Uterus (tissue), 2 donors: ENCODE measurements at regions not wholly inside any gene's neighbourhood (a gene's known extent, or its start where the extent isn't known, plus 50 kb on each side); places are given as distances from the start of the nearest gene placed in this dataset.

Experiments used
- CTCF ChIP-seq, 4 experiments: fragments of 200-600 bp in 2 of 4; fragments of 450-650 bp in 2 of 4; sonication (generic) in 2 of 4; IDR thresholded peaks; one replicate each; pipeline ENCODE4 v1.5.1; 2016 to 2019; ENCODE audit warnings: antibody characterized with exemption in 4 of 4, mild to moderate bottlenecking in 2 of 4, moderate library complexity in 1 of 4
- POLR2A ChIP-seq, 2 donors: fragments of 450-650 bp; IDR thresholded peaks; one replicate each; pipeline ENCODE4 v1.6.1; 2016; ENCODE audit warnings: antibody characterized with exemption in 2 of 2, mild to moderate bottlenecking in 1 of 2, moderate library complexity in 1 of 2

- TF ChIP-seq CTCF (IDR thresholded peaks at IDR 0.05) (no peak), POLR2A (IDR thresholded peaks at IDR 0.05) (no peak)
These were observed 278.5 kb downstream of the PARM1 start for GRCh38 chr4:75211422-75211821.
